SHP77 treated with DMSO at 0.1 percent for 48 hours (cell line): ENCODE measurements at regions not wholly inside any gene's neighbourhood (a gene's known extent, or its start where the extent isn't known, plus 50 kb on each side); places are given as distances from the start of the nearest gene placed in this dataset.
"Not testable (repeated sequence)": the region's sequence is repeated elsewhere in the genome, so short reads cannot be mapped to it uniquely, and the experiment has no call there.

ENCODE experiments used
- DNase-seq: peaks from one replicate; lab custom pipeline; 2025; lab: John Stamatoyannopoulos, UW

- no peak for DNase-seq
These were observed 354.0 kb upstream of the CCL2 start for GRCh38 chr17:33901085-33901484.

GRCh38 chr17:33902901-33903449 is 352.1 kb upstream of the CCL2 start:
- DNase-seq, result no peak

- DNase-seq, result no peak
These were observed 350.6 kb upstream of the CCL2 start for GRCh38 chr17:33904476-33904875.

- DNase-seq, result no peak
These were observed 349.7 kb upstream of the CCL2 start for GRCh38 chr17:33905338-33905800.

- no peak for DNase-seq
These were observed 346.6 kb upstream of the CCL2 start for GRCh38 chr17:33908363-33909064.

- no peak for DNase-seq
These were observed 344.8 kb upstream of the CCL2 start for GRCh38 chr17:33910200-33910857.

GRCh38 chr17:33914125-33914524 is 341.0 kb upstream of the CCL2 start:
- no peak for DNase-seq

GRCh38 chr17:33922971-33923370 is 332.1 kb upstream of the CCL2 start:
- DNase-seq, result no peak

GRCh38 chr17:33924104-33924503 is 331.0 kb upstream of the CCL2 start:
- no peak for DNase-seq

GRCh38 chr17:33925649-33926048 is 329.4 kb upstream of the CCL2 start:
- DNase-seq, result no peak

GRCh38 chr17:33927732-33928133 is 327.4 kb upstream of the CCL2 start:
- no peak for DNase-seq

GRCh38 chr17:33929181-33929724 is 325.8 kb upstream of the CCL2 start:
- no peak for DNase-seq

- not testable (repeated sequence) for DNase-seq
These were observed 323.8 kb upstream of the CCL2 start for GRCh38 chr17:33931148-33931814.

- DNase-seq, result no peak
These were observed 322.1 kb upstream of the CCL2 start for GRCh38 chr17:33932996-33933395.

- no peak for DNase-seq
These were observed 321.5 kb upstream of the CCL2 start for GRCh38 chr17:33933576-33933975.

- no peak for DNase-seq
These were observed 320.4 kb upstream of the CCL2 start for GRCh38 chr17:33934696-33935095.

GRCh38 chr17:33935822-33936221 is 319.3 kb upstream of the CCL2 start:
- no peak for DNase-seq

- no peak for DNase-seq
These were observed 318.3 kb upstream of the CCL2 start for GRCh38 chr17:33936764-33937163.

GRCh38 chr17:33939959-33940358 is 315.1 kb upstream of the CCL2 start:
- DNase-seq, result no peak

- no peak for DNase-seq
These were observed 314.2 kb upstream of the CCL2 start for GRCh38 chr17:33940769-33941370.

- DNase-seq, result no peak
These were observed 313.3 kb upstream of the CCL2 start for GRCh38 chr17:33941744-33942143.

GRCh38 chr17:33942414-33942813 is 312.7 kb upstream of the CCL2 start:
- no peak for DNase-seq
